Left ventricle myocardium inferior (tissue), 1 donor: ENCODE measurements at regions not wholly inside any gene's neighbourhood (a gene's known extent, or its start where the extent isn't known, plus 50 kb on each side); places are given as distances from the start of the nearest gene placed in this dataset.

ENCODE experiments used
- DNase-seq: peaks from one replicate; pipeline ENCODE4 v3.0.0-alpha.2; 2020
- H3K27ac ChIP-seq: fragments of 200-600 bp; replicated peaks from 2 replicates; pipeline ENCODE4 v1.8.0; 2021
- H3K27me3 ChIP-seq: fragments of 200-600 bp; 2 replicates; pipeline ENCODE4 v1.8.0; 2021; ENCODE audit warnings: low read depth
- H3K36me3 ChIP-seq: fragments of 200-600 bp; 2 replicates; pipeline ENCODE4 v1.8.0; 2021
- H3K4me1 ChIP-seq: fragments of 200-600 bp; 2 replicates; pipeline ENCODE4 v1.8.0; 2021
- H3K4me3 ChIP-seq: fragments of 200-600 bp; 2 replicates; pipeline ENCODE4 v1.8.0; 2021; ENCODE audit warnings: mild to moderate bottlenecking, moderate library complexity
- H3K9me3 ChIP-seq: fragments of 200-600 bp; replicated peaks from 2 replicates; pipeline ENCODE4 v1.8.0; 2021
- intact Hi-C: fragments of 100-400 bp; cut with micrococcal nuclease; formaldehyde crosslinking; loops from one replicate; pipeline ENCODE4 v1.11.0; 2022
- TF ChIP-seq, protein P1 (sequence below): fragments of 200-600 bp; IDR thresholded peaks from 2 replicates; pipeline ENCODE4 v1.8.0; 2021; ENCODE audit warnings: antibody characterized with exemption, mild to moderate bottlenecking, borderline replicate concordance
- donor health status: DM: no; HTN: yes; CAD: no; lungs with severe emphysema.

DNA sequence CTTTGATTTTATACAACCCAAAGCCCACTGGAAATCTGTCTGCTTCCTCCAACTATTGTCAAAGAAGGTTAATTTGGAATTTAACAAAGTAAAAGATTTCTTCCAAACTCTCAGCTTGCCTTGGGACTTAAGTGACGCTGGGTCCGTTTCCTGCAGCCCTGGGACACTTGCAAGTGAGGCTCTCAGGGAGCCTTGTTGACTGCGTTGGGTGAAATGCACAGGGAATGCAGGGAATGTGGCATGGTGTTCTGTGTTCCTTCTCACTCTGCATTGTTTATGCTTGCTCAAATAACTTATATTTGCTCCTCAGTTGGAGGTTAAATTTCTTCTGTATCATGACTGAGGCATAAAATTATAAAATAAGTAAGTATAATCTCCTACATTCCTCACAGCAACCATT lies 60.9 kb upstream of the TJP1 start:
- TF ChIP-seq, protein P1, sequence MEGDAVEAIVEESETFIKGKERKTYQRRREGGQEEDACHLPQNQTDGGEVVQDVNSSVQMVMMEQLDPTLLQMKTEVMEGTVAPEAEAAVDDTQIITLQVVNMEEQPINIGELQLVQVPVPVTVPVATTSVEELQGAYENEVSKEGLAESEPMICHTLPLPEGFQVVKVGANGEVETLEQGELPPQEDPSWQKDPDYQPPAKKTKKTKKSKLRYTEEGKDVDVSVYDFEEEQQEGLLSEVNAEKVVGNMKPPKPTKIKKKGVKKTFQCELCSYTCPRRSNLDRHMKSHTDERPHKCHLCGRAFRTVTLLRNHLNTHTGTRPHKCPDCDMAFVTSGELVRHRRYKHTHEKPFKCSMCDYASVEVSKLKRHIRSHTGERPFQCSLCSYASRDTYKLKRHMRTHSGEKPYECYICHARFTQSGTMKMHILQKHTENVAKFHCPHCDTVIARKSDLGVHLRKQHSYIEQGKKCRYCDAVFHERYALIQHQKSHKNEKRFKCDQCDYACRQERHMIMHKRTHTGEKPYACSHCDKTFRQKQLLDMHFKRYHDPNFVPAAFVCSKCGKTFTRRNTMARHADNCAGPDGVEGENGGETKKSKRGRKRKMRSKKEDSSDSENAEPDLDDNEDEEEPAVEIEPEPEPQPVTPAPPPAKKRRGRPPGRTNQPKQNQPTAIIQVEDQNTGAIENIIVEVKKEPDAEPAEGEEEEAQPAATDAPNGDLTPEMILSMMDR: no peak
- peak overlapping the region; percentile 12 for H3K4me3 ChIP-seq
- H3K9me3 ChIP-seq: no peaks in the 10 kb centered on the region
- peak overlapping the region; percentile 69 for H3K27ac ChIP-seq
- no peaks in the 10 kb centered on the region for H3K27me3 ChIP-seq
- peaks cover 48% of the 10 kb centered on the region for H3K4me1 ChIP-seq
- H3K36me3 ChIP-seq: no peaks in the 10 kb centered on the region
- DNase-seq: no peak
- intact Hi-C loops: loop anchor here (10.0 kb wide), 1 partner anchor 58 kb away; the partner anchor contains the start of gene TJP1

DNA sequence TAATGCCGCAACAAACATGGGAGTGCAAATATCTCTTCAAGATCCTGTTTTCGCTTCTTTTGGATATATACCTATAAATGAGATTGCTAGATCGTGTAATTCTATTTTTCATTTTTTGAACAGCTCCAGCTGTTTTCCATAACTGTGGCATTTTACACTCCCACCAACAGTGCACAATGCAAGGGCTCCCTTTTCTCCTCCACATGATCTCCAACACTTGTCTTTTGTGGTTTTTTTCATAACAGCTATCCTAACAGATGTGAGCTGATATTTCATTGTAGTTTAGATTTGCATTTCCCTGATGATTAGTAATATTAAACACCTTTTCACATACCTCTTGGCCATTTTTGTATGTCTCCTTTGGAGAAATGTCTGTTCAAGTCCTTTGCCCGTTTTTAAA lies 58.6 kb upstream of the TJP1 start:
- TF ChIP-seq, protein P1: no peak
- intact Hi-C loops: loop anchor here (10.0 kb wide), 1 partner anchor 56 kb away; the partner anchor contains the start of gene TJP1
- no peak overlapping the region for H3K27ac ChIP-seq

DNA sequence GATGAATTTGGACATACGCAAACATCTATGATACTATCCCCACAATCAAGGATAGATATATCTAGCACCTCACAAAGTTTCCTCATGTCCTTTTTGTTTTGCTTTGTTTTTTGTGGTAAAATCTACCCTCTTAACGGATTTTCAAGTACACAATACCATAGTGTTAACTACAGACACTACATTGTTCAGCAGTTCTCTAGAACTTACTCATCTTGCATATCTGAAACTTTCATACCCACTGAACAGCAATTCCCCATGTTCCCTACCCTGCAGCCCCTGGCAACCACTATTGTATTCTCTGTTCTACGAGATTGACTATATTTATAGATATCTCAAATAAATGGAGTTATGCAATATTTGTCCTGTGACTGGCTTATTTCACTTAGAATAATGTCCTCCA lies 58.1 kb upstream of the TJP1 start:
- intact Hi-C loops: loop anchor here (10.0 kb wide), 1 partner anchor 56 kb away; the partner anchor contains the start of gene TJP1
- no peak overlapping the region for H3K4me3 ChIP-seq
- H3K9me3 ChIP-seq: no peaks in the 10 kb centered on the region
- H3K27ac ChIP-seq: no peak overlapping the region
- H3K36me3 ChIP-seq: no peaks in the 10 kb centered on the region
- DNase-seq: no peak
- peaks cover 35% of the 10 kb centered on the region for H3K4me1 ChIP-seq
- no peaks in the 10 kb centered on the region for H3K27me3 ChIP-seq
- TF ChIP-seq, protein P1: no peak

More for the DNA sequence above, 58.6 kb upstream of the TJP1 start:
- no peaks in the 10 kb centered on the region for H3K9me3 ChIP-seq
- peaks cover 40% of the 10 kb centered on the region for H3K4me1 ChIP-seq
- H3K4me3 ChIP-seq: no peak overlapping the region
- H3K27me3 ChIP-seq: no peaks in the 10 kb centered on the region
- no peaks in the 10 kb centered on the region for H3K36me3 ChIP-seq
- DNase-seq: no peak

- intact Hi-C loops: no loop called here
- no peak overlapping the region for H3K4me3 ChIP-seq
- H3K27ac ChIP-seq: no peak overlapping the region
- TF ChIP-seq, protein P1: no peak
- no peaks in the 10 kb centered on the region for H3K9me3 ChIP-seq
- no peaks in the 10 kb centered on the region for H3K36me3 ChIP-seq
- no peaks in the 10 kb centered on the region for H3K27me3 ChIP-seq
- DNase-seq: no peak
- peaks cover 41% of the 10 kb centered on the region for H3K4me1 ChIP-seq
Measured at GRCh38 chr15:29874977-29875376, 52.7 kb upstream of the TJP1 start.

DNA sequence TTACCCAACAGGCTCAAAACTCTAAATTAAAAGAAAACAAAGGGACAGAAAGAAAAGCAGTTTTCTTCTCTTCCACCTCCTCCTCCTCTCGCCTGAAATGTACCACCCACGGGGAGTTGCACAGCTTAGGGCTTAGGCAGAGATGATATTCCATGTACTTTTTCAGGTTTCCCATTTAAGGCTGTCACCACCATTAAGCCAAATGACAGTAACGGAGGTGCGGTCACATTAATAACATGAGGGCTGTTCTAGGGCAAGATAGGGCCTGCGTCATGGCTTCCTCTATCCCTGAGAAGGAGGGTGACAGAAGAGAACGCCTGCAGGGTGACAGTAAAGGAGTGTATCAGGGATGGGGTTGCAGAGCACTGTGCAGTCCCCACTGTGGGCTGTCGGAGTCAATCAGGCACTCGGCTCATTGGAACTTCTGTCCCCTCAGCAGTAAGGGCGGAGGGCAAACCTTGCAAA lies 51.7 kb upstream of the TJP1 start:
- no peak for DNase-seq
- no peak overlapping the region for H3K4me3 ChIP-seq
- peaks cover 51% of the 10 kb centered on the region for H3K4me1 ChIP-seq
- TF ChIP-seq, protein P1: no peak
- H3K36me3 ChIP-seq: no peaks in the 10 kb centered on the region
- no peaks in the 10 kb centered on the region for H3K27me3 ChIP-seq
- no peaks in the 10 kb centered on the region for H3K9me3 ChIP-seq
- no peak overlapping the region for H3K27ac ChIP-seq
- intact Hi-C loops: no loop called here

- H3K27me3 ChIP-seq: no peaks in the 10 kb centered on the region
- H3K36me3 ChIP-seq: no peaks in the 10 kb centered on the region
- no peak for DNase-seq
- H3K4me1 ChIP-seq: peaks cover 52% of the 10 kb centered on the region
- intact Hi-C loops: no loop called here
- H3K4me3 ChIP-seq: no peak overlapping the region
- TF ChIP-seq, protein P1: no peak
- H3K27ac ChIP-seq: peak overlapping the region; percentile 82
- H3K9me3 ChIP-seq: no peaks in the 10 kb centered on the region
Measured at GRCh38 chr15:29873264-29873663, 51.0 kb upstream of the TJP1 start.
